HG03565 (cell line): ENCODE measurements at regions not wholly inside any gene's neighbourhood (a gene's known extent, or its start where the extent isn't known, plus 50 kb on each side); places are given as distances from the start of the nearest gene placed in this dataset.
"Not testable (repeated sequence)": the region's sequence is repeated elsewhere in the genome, so short reads cannot be mapped to it uniquely, and the experiment has no call there.

ENCODE experiments used
- ATAC-seq: cut with Tn5 transposase; IDR thresholded peaks from one replicate; pipeline ENCODE4 v1.9.1; 2021; ENCODE audit warnings: mild to moderate bottlenecking, moderate library complexity; ENCODE audit not compliant: unreplicated experiment

GRCh38 chr3:106425026-106425425 is 556.2 kb upstream of the CBLB start:
- ATAC-seq: no peak

GRCh38 chr3:106425916-106426315 is 557.1 kb upstream of the CBLB start:
- ATAC-seq: no peak

GRCh38 chr3:106428565-106428994 is 559.8 kb upstream of the CBLB start:
- ATAC-seq: no peak

- no peak for ATAC-seq
Observed at GRCh38 chr3:106431721-106432120, 562.9 kb upstream of the CBLB start.

- no peak for ATAC-seq
Observed at GRCh38 chr3:106435899-106436453, 567.2 kb upstream of the CBLB start.

DNA sequence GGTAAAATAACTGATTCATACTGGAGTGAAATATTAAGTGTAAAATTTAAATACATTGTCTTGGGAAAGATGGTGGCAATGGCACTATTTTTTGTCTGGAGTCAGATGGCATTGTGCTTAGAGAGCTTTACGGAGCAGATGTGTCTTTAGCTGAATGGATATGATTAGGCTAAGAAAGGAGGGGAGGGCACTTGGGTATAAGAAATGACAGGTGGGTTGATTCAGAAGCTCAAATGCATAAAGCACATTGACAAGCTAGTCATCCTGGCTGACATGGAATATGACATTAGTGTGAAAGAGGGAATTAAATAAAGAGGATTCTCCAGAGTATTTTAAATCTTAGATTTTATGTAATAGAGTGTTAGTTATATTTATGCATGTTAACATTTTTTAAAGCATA is 570.1 kb upstream of the CBLB start:
- no peak for ATAC-seq

DNA sequence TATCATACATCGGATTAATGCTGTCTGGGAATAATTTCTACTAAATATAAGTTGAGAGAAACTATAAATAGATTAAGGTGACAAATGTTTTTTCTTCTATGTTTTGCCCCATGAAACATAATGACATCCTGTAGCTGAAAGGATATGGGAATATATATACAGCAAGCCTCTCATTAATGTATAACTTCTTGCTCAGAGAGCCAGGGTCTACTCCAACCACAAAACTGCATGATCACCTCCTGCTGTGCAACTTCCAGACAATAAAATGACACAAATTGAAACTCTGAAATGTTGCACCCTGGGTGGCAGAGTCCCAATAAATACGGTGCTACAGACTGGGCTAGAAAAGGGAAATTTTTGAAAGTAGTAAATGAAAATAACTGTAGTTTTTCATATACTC is 571.9 kb upstream of the CBLB start:
- no peak for ATAC-seq

GRCh38 chr3:106446271-106446670 is 577.5 kb upstream of the CBLB start:
- no peak for ATAC-seq

- ATAC-seq: no peak
Observed at GRCh38 chr3:106447723-106448301, 579.0 kb upstream of the CBLB start.

DNA sequence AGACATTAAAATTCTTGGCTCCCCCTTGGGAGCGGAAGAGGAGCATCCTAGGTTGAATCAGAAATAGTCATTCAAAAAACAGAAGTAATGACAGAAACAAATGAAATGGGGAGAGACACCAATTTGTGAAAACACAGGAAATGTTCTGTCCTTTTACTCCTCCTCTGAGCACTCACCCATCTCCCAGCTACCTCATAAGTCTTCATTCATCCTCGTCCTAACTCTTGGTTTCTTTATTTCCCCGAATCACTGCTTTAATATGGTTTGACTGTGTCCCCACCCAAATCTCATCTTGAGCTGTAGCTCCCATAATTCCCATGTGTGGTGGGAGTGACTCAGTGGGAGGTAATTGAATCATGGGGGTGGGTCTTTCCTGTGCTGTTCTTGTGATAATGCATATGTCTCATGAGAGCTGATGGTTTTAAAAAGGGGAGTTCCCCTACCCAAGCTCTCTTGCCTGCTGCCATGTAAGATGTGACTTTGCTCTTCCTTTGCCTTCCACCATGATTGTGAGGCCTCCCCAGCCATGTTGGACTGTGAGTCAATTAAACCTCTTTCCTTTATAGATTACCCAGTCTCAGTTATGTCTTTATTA is 579.7 kb upstream of the CBLB start:
- ATAC-seq: not testable (repeated sequence)

GRCh38 chr3:106452096-106452495 is 583.3 kb upstream of the CBLB start:
- ATAC-seq: no peak

GRCh38 chr3:106454497-106454896 is 585.7 kb upstream of the CBLB start:
- ATAC-seq: no peak

DNA sequence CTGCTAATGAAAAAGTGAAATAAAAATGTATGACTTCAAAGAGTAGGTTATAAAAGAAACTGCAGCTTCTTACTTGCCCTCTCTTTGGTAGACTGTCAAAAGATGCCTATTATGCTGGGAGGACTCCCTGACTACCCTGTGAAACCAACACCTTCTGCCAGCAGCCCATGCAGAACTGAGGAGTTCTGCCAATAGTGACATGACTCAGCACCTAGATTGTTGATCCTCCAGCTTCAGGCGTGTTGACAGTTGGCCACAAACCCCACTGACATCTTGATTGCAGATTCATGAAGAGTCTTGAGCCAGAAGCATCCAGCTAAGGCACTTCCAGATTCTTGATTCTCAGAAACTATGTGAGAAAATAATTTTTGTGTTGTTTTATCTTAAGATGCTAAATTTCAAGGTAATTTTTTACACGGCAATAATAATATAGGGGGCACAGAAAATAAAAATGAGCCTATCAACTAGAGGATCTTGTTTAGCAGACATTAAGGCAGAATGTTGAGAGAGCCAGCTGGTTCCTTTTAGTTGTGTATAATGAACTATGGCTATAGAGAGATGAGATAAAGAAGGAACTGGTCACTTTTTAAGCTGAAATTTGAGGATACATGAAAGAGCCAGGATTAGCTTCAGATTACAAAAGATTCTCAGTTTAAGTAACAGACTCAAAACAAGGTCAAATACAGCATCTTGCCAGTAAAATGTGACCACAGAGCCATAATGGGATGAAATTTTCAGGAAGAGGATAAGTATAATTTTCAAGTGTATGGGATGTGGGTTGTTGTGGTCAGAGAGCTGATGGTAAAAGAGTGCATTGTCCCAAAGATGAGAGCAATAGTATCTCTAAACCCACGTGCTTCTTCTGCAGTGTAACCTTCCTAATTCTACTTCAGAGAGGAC is 588.7 kb upstream of the CBLB start:
- peak; percentile 98 for ATAC-seq

- ATAC-seq: no peak
Observed at GRCh38 chr3:106458952-106459351, 590.1 kb upstream of the CBLB start.

GRCh38 chr3:106466881-106467280 is 598.1 kb upstream of the CBLB start:
- ATAC-seq: no peak

DNA sequence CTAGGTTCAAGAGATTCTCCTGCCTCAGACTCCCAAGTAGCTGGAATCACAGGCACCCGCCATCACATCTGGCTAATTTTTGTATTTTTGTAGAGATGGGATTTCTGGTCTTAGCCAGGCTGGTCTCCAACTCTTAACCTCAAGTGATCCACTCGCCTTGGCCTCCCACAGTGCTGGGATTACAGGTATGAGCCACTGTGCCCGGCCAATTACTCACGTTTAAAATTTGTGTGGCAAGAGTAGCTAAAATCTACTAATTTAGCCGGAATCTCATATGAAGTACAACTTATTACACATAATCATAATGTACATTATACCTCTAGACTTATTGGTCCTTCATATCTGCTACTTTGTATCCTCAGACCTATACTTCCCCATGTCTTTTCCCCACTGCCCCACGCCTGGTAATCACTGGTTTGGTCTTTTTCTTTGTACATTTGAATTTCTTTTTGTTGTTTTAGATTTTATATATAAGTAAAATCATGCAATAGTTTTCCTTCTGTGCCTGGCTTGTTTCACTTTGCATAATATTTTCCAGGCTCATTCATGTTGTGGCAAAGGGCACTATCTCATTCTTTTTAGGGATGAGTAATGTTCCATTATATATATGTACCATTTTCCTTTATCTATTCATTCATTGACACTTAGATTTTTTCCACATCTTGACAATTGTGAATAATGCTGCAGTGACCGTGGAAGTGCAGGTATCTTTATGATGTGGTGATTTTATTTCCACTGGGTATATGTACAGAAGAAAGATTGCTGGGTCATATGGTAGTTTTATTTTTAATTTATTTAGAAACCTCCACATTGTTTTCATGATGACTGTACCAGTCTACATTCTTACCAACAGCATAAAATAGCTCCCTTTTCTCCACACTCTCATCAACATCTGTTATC is 605.0 kb upstream of the CBLB start:
- ATAC-seq: no peak

DNA sequence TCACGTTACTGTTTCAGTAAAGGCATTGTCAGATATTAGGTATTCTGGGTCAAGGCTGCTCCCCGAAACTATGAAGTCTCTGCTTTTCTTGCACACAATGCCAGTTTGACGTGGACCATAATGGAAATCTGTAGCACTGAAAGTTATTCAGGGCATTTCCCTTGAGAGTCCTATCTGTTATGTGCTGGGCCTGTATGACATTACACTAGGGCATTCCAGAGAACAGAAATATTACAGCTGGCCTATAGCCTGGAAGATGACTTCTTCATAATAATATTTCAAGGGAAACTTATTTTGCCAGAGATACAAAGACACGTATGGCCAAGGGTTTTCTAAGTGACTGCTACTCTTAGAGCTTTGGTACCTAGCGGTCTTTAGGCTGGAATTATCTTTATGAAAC is 613.6 kb upstream of the CBLB start:
- no peak for ATAC-seq

- ATAC-seq: no peak
Observed at GRCh38 chr3:106485217-106485616, 616.4 kb upstream of the CBLB start.

- no peak for ATAC-seq
Observed at GRCh38 chr3:106485802-106486201, 617.0 kb upstream of the CBLB start.

DNA sequence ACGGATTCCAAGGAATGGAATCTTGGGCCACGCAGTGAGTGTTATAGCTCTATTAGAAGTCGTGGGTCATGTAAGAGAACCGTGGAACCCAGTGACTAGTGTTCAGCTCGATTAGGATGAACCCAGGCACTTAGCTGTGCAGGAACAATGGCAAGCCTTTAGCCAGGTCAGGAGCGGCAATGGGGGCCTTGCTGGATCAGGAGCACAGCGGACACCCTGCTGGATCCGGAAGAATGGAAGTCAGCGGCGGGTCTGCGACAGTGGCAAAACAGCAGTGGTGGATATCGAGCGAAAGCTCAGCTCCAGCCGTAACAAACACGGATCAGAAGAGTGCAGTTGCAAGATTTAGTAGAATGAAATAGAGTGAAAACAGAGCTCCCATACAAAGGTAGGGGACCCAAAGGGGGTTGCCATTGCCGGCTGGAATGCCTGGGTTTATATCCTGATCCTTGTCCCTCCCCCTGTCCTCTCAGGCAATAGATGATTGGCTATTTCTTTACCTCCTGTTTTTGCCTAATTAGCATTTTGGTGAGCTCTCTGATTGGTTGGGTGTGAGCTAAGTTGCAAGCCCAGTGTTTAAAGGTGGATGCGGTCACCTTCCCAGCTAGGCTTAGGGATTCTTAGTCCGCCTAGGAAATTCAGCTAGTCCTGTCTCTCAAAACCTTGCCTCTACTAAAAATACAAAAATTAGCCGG is 618.3 kb upstream of the CBLB start:
- ATAC-seq: not testable (repeated sequence)
